Kidney (tissue), 13 donors: ENCODE measurements at regions not wholly inside any gene's neighbourhood (a gene's known extent, or its start where the extent isn't known, plus 50 kb on each side); places are given as distances from the start of the nearest gene placed in this dataset.

Experiments used
- DNase-seq, 5 donors: peaks; one replicate each; pipeline ENCODE4 v3.0.0-alpha.2; 2013 to 2020
- FAIRE-seq: peaks from 2 replicates; lab custom pipeline; 2012; peaks lifted over from hg19 to GRCh38; lab: Jason Lieb, UNC
- H3K27ac ChIP-seq, 2 donors: one replicate each; pipeline ENCODE4 v1.7.0; 2013; ENCODE audit warnings: low read depth in 2 of 2, low read length in 2 of 2, inconsistent platforms in 1 of 2
- H3K27me3 ChIP-seq: one replicate; pipeline ENCODE4 v1.7.1; 2013; ENCODE audit warnings: low read length, inconsistent platforms; ENCODE audit not compliant: control insufficient read depth, insufficient read depth
- H3K36me3 ChIP-seq, 3 donors: one replicate each; pipeline versions ENCODE4 v1.7.0 to v1.7.1; 2013; ENCODE audit warnings: low read length in 3 of 3, control low read depth in 1 of 3, inconsistent platforms in 1 of 3; ENCODE audit not compliant: insufficient read depth in 3 of 3, control insufficient read depth in 2 of 3
- H3K4me1 ChIP-seq, 3 donors: one replicate each; pipeline versions ENCODE4 v1.7.0 to v1.7.1; 2013; ENCODE audit warnings: low read length in 3 of 3, inconsistent platforms in 1 of 3, low read depth in 1 of 3; ENCODE audit not compliant: control insufficient read depth in 2 of 3, insufficient read depth in 2 of 3
- H3K4me3 ChIP-seq, 3 donors: one replicate each; pipeline versions ENCODE4 v1.7.0 to v1.8.1; 2013; ENCODE audit warnings: low read length in 3 of 3, control low read depth in 1 of 3, inconsistent platforms in 1 of 3
- H3K9ac ChIP-seq, 3 donors: one replicate each; pipeline versions ENCODE4 v1.7.0 to v1.7.1; 2013; ENCODE audit warnings: low read length in 3 of 3, control low read depth in 1 of 3, inconsistent platforms in 1 of 3
- H3K9me3 ChIP-seq, 3 donors: one replicate each; pipeline versions ENCODE4 v1.7.0 to v1.7.1; 2013; ENCODE audit warnings: low read length in 3 of 3, control low read depth in 1 of 3, inconsistent platforms in 1 of 3; ENCODE audit not compliant: control insufficient read depth in 2 of 3, insufficient read depth in 1 of 3
- intact Hi-C: fragments of 100-400 bp; cut with DNase I; formaldehyde crosslinking; loops from one replicate; pipeline ENCODE4 v1.11.1; 2022
- TF ChIP-seq, protein P1 (sequence below): IDR thresholded peaks from 3 replicates; pipeline ENCODE4 v1.5.1; 2012; ENCODE audit warnings: mild to moderate bottlenecking, moderate library complexity, borderline replicate concordance; ENCODE audit not compliant: insufficient read depth; ENCODE audit errors: extremely low read depth
- donor health status: control.
- donor health status: control.
- donor health status: control.
- donor health status: control.
- donor health status: control.
- donor health status: DM: yes; HTN: yes; CAD: no.
- donor health status: Normal renal cell carcinoma (clear cell type).

DNA sequence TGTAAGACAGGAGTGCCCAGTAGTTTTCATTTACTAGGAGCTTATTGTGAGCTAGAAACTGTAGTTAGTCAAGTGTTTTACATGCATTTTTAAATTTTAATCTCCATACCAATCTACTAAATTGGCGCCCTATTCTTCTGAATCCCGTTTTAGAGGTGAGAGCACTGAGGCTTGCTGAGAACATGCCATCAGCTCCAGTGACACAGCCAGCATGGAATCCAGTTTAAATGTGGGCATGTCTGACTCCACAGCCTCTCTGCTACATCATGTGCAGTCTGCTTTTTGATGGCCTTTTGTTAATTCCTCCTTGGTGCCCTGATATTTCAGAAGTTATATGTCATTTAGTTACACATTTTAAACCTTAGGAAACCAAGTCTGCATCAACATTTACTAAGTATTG lies 325.4 kb downstream of the DLEU7 start:
- Histone ChIP-seq H3K27ac (no peak overlapping the region), H3K9me3 (no peaks in the 10 kb centered on the region), H3K4me1 (peaks cover 3 to 22% (median 11%) of the 10 kb centered on the region in 3 donors), H3K36me3 (no peaks in the 10 kb centered on the region), H3K4me3 (no peak overlapping the region), H3K9ac (no peak overlapping the region), H3K27me3 (no peaks in the 10 kb centered on the region)
- DNase-seq = no peak
- intact Hi-C loops = no loop called here
- TF ChIP-seq, protein P1, sequence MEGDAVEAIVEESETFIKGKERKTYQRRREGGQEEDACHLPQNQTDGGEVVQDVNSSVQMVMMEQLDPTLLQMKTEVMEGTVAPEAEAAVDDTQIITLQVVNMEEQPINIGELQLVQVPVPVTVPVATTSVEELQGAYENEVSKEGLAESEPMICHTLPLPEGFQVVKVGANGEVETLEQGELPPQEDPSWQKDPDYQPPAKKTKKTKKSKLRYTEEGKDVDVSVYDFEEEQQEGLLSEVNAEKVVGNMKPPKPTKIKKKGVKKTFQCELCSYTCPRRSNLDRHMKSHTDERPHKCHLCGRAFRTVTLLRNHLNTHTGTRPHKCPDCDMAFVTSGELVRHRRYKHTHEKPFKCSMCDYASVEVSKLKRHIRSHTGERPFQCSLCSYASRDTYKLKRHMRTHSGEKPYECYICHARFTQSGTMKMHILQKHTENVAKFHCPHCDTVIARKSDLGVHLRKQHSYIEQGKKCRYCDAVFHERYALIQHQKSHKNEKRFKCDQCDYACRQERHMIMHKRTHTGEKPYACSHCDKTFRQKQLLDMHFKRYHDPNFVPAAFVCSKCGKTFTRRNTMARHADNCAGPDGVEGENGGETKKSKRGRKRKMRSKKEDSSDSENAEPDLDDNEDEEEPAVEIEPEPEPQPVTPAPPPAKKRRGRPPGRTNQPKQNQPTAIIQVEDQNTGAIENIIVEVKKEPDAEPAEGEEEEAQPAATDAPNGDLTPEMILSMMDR = no peak
- FAIRE-seq = no peak

DNA sequence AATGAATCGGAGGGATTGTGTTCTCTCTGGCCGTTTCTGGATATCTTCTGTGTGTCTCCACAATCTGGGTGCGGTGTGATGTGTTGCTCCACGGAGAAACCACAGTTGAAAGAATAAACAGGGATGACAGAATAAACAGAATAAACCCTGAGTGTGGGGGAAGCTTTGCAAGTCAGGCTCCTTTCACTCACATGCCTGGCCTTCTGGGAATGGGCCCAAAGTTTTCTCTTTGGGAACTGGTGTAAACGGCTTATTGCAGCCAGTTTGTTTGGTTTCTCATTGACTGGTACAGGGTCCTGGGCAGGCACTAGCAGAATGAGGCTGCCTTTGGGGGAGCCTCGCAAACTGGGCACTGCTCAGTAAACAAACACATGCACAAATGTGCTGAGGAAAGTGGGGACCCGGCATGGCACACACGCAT lies 324.7 kb downstream of the DLEU7 start:
- intact Hi-C loops = no loop called here
- DNase-seq (no peak), FAIRE-seq (no peak)
- H3K27me3 ChIP-seq = no peaks in the 10 kb centered on the region
- H3K4me3 ChIP-seq = no peak overlapping the region
- H3K9me3 ChIP-seq = no peaks in the 10 kb centered on the region
- no peak overlapping the region for H3K9ac ChIP-seq
- H3K36me3 ChIP-seq = no peaks in the 10 kb centered on the region
- TF ChIP-seq, protein P1 = no peak
- peaks cover 3 to 15% (median 10%) of the 10 kb centered on the region in 3 donors for H3K4me1 ChIP-seq
- H3K27ac ChIP-seq = no peak overlapping the region

DNA sequence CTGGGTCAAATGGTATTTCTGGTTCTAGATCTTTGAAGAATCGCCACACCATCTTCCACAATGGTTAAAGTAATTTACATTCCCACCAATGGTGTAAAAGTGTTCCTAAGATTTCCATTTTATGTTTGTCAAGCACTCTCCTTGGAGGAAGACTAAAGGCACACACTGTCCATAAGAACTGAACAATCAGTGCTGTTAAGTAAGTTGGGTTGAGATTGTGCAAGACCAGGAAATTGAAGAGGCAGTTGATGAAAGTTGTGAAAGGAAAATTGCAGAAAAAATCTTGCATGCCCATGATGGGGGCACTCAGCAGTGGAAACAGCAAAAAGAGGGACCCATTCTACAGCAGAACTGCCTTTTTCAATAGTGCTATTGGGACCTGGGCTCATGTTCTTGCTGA lies 323.6 kb downstream of the DLEU7 start:
- TF ChIP-seq, protein P1 = no peak
- H3K27ac ChIP-seq = no peak overlapping the region
- peaks cover 3 to 14% (median 10%) of the 10 kb centered on the region in 3 donors for H3K4me1 ChIP-seq
- no peaks in the 10 kb centered on the region for H3K36me3 ChIP-seq
- H3K27me3 ChIP-seq = no peaks in the 10 kb centered on the region
- intact Hi-C loops = no loop called here
- DNase-seq = no peak
- no peak overlapping the region for H3K4me3 ChIP-seq
- no peak overlapping the region for H3K9ac ChIP-seq
- no peaks in the 10 kb centered on the region for H3K9me3 ChIP-seq
- no peak for FAIRE-seq
